HCT116 (cell line): ENCODE measurements at regions not wholly inside any gene's neighbourhood (a gene's known extent, or its start where the extent isn't known, plus 50 kb on each side); places are given as distances from the start of the nearest gene placed in this dataset.

Source experiments
- ATAC-seq: fragments of 200-7000 bp; cut with Tn5 transposase; 2 replicates; pipeline ENCODE4 v1.9.1; 2020; ENCODE audit warnings: mild to moderate bottlenecking, moderate library complexity
- BruUV-seq: library from RNA; stranded (reverse); fragments of 400-500 nt; replicated peaks from 2 replicates; lab custom pipeline; 2021; lab: Mats Ljungman, UMichigan
- CTCF ChIA-PET: fragments of 300-600 bp; sonication (Branson Sonifier 250); formaldehyde crosslinking; loops from one replicate; lab custom pipeline; 2021; ENCODE audit warnings: antibody characterized with exemption; lab: Charles Lee
- POLR2A ChIA-PET: fragments of 300-600, 350-600 bp; sonication (Branson Sonifier 250); formaldehyde crosslinking; loops from one replicate; lab custom pipeline; 2021; ENCODE audit warnings: antibody characterized with exemption; lab: Charles Lee
- RAD21 ChIA-PET, 2 experiments: fragments of 300-600 bp; sonication (Branson Sonifier 250); formaldehyde crosslinking; loops; one replicate each; lab custom pipeline; 2023; ENCODE audit warnings: low total read pairs in 2 of 2; ENCODE audit not compliant: uncharacterized antibody in 2 of 2, unreplicated experiment in 2 of 2, low non-redundant PET in 1 of 2; lab: Charles Lee
- DNase-seq: peaks from one replicate; pipeline ENCODE4 v3.0.0-alpha.2; 2010; ENCODE audit warnings: low read depth, low spot score
- H2AFZ ChIP-seq: fragments of 200-600 bp; shearing (Covaris generic), sonication (generic); 2 replicates; pipeline ENCODE4 v1.6.1; 2017; ENCODE audit warnings: low read depth, mixed run types, mixed read lengths, antibody characterized with exemption, low read length; ENCODE audit not compliant: poor library complexity, severe bottlenecking
- H3K27ac ChIP-seq: 2 replicates; pipeline ENCODE4 v1.5.1; 2012; ENCODE audit warnings: low read depth, low read length
- H3K27me3 ChIP-seq: fragments of 200-600 bp; sonication (generic); 2 replicates; pipeline ENCODE4 v1.6.1; 2016; ENCODE audit warnings: mixed run types, low read length, mixed read lengths; ENCODE audit not compliant: insufficient read depth
- H3K36me3 ChIP-seq, 2 experiments: fragments of 200-500 bp in 1 of 2; fragments of 200-600 bp in 1 of 2; sonication (Bioruptor generic) in 1 of 2; sonication (generic) in 1 of 2; 2 replicates each; pipeline versions ENCODE4 v1.5.1 to v1.6.1; 2014 to 2016; ENCODE audit warnings: low read length in 2 of 2, inconsistent platforms in 1 of 2, mixed read lengths in 1 of 2, mixed run types in 1 of 2; ENCODE audit not compliant: insufficient read depth in 2 of 2, control insufficient read depth in 1 of 2
- H3K4me1 ChIP-seq, 2 experiments: fragments of 200-600 bp in 1 of 2; sonication (generic) in 1 of 2; 2 replicates each; pipeline versions ENCODE4 v1.5.1 to v1.6.1; 2012 to 2017; ENCODE audit warnings: low read length in 2 of 2, inconsistent platforms in 1 of 2, mild to moderate bottlenecking in 1 of 2, mixed read lengths in 1 of 2, mixed run types in 1 of 2, moderate library complexity in 1 of 2; ENCODE audit not compliant: insufficient read depth in 2 of 2, control insufficient read depth in 1 of 2
- H3K4me2 ChIP-seq: fragments of 200-600 bp; sonication (generic); 2 replicates; pipeline ENCODE4 v1.6.1; 2017; ENCODE audit warnings: mixed run types, low read length, mixed read lengths
- H3K4me3 ChIP-seq, 2 experiments: fragments of 200-600 bp in 1 of 2; sonication (generic) in 1 of 2; replicated peaks in 1 of 2; 2 replicates each; pipeline ENCODE4 v1.5.1; 2011 to 2016; ENCODE audit warnings: low read length in 2 of 2, control low read depth in 1 of 2, low read depth in 1 of 2, mild to moderate bottlenecking in 1 of 2, mixed read lengths in 1 of 2, mixed run types in 1 of 2
- H3K79me2 ChIP-seq: fragments of 200-600 bp; sonication (generic); 2 replicates; pipeline ENCODE4 v1.6.1; 2017; ENCODE audit warnings: mild to moderate bottlenecking, mixed run types, low read length, moderate library complexity, mixed read lengths; ENCODE audit not compliant: insufficient read depth
- H3K9ac ChIP-seq: fragments of 200-600 bp; sonication (generic); 2 replicates; pipeline ENCODE4 v1.6.1; 2016; ENCODE audit warnings: low read length, mixed read lengths
- H3K9me2 ChIP-seq: fragments of 200-600 bp; sonication (generic), shearing (Covaris generic); 2 replicates; pipeline ENCODE4 v1.6.1; 2017; ENCODE audit warnings: mixed run types, mild to moderate bottlenecking, moderate library complexity; ENCODE audit not compliant: insufficient read depth
- H3K9me3 ChIP-seq, 2 experiments: fragments of 200-500 bp in 1 of 2; fragments of 200-600 bp in 1 of 2; sonication (Bioruptor generic) in 1 of 2; sonication (generic) in 1 of 2; 2 replicates each; pipeline ENCODE4 v1.6.1; 2014 to 2017; ENCODE audit warnings: low read length in 2 of 2, mixed read lengths in 2 of 2, inconsistent platforms in 1 of 2, low read depth in 1 of 2, mild to moderate bottlenecking in 1 of 2, mixed run types in 1 of 2, moderate library complexity in 1 of 2; ENCODE audit not compliant: control insufficient read depth in 1 of 2, insufficient read depth in 1 of 2
- H4K20me1 ChIP-seq: fragments of 200-600 bp; sonication (generic), shearing (Covaris generic); 2 replicates; pipeline ENCODE4 v1.6.1; 2017; ENCODE audit warnings: mixed run types, mild to moderate bottlenecking, moderate library complexity; ENCODE audit not compliant: insufficient read depth
- EGR1 ChIP-seq: IDR thresholded peaks from 2 replicates; pipeline ENCODE4 v1.6.1; 2012; ENCODE audit warnings: low read depth
- ELF1 ChIP-seq: IDR thresholded peaks from 2 replicates; pipeline ENCODE4 v1.6.1; 2012; ENCODE audit warnings: low read depth, borderline replicate concordance
- EZH2 ChIP-seq: fragments of 200-600 bp; sonication (generic); IDR thresholded peaks from 2 replicates; pipeline ENCODE4 v1.6.1; 2017; ENCODE audit warnings: antibody characterized with exemption, mixed run types
- ZNF274 ChIP-seq: fragments of 200-500 bp; sonication (Bioruptor generic); IDR thresholded peaks from 2 replicates; pipeline ENCODE4 v1.6.1; 2014; ENCODE audit warnings: mild to moderate bottlenecking, low read depth, low read length, inconsistent platforms
- intact Hi-C: fragments of 100-400 bp; cut with micrococcal nuclease; formaldehyde crosslinking; loops from 2 replicates; pipeline ENCODE4 v1.10.0; 2022
- TF ChIP-seq, protein P1 (sequence below), 3 experiments: fragments of 200-600 bp in 1 of 3; sonication (generic) in 1 of 3; IDR thresholded peaks in 2 of 3; conservative IDR thresholded peaks in 1 of 3; 2 replicates each; pipeline ENCODE4 v1.5.1; 2012 to 2017; ENCODE audit warnings: low read depth in 2 of 3, low read length in 2 of 3, antibody characterized with exemption in 1 of 3, borderline replicate concordance in 1 of 3, control low read depth in 1 of 3, mild to moderate bottlenecking in 1 of 3, mixed read lengths in 1 of 3, mixed run types in 1 of 3, moderate library complexity in 1 of 3; ENCODE audit not compliant: insufficient read depth in 1 of 3
- TF ChIP-seq, protein P2 (sequence below): IDR thresholded peaks from 2 replicates; pipeline ENCODE4 v1.6.1; 2012
- TF ChIP-seq, protein P3 (sequence below): IDR thresholded peaks from 2 replicates; pipeline ENCODE4 v1.6.1; 2012

DNA sequence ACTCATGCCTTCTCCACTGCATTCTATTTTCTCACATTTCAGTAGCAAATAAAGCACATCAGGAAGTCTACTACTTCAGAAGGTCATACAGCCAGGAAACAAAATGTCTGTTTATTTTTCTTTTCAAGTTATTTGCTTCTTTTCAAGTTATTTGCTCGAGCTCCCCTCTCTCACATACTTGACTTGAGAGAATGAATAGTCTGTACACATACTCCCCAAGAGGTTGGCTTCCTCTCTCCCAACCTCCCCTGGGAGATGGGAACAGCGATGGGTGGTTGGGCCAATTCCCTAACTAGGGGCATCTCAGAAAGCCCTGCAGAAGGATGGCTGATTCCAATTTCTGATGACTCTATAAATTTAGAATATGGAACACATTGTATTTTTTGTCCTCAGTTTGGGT lies 64.7 kb upstream of the PTPN13 start:
- RAD21 ChIA-PET, result no interaction called here
- H3K4me3 ChIP-seq, result no peak overlapping the region
- intact Hi-C loops, result no loop called here
- TF ChIP-seq EGR1 (no peak), ZNF274 (no peak), ELF1 (no peak)
- TF ChIP-seq, protein P1, sequence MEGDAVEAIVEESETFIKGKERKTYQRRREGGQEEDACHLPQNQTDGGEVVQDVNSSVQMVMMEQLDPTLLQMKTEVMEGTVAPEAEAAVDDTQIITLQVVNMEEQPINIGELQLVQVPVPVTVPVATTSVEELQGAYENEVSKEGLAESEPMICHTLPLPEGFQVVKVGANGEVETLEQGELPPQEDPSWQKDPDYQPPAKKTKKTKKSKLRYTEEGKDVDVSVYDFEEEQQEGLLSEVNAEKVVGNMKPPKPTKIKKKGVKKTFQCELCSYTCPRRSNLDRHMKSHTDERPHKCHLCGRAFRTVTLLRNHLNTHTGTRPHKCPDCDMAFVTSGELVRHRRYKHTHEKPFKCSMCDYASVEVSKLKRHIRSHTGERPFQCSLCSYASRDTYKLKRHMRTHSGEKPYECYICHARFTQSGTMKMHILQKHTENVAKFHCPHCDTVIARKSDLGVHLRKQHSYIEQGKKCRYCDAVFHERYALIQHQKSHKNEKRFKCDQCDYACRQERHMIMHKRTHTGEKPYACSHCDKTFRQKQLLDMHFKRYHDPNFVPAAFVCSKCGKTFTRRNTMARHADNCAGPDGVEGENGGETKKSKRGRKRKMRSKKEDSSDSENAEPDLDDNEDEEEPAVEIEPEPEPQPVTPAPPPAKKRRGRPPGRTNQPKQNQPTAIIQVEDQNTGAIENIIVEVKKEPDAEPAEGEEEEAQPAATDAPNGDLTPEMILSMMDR (IDR thresholded peaks at IDR 0.05 in 2 of 3, conservative IDR thresholded peaks at IDR 0.05 in 1 of 3; ENCODE audit: borderline replicate concordance in 1 of 3, insufficient read depth in 1 of 3, low read depth in 2 of 3, low read length in 2 of 3), result no peak
- TF ChIP-seq, all 23 proteins: peak for 0
- peaks cover 3% of the 10 kb centered on the region; the same call in 1 of the 2 replicates for H3K9me2 ChIP-seq
- H3K9me3 ChIP-seq, result no peaks in the 10 kb centered on the region
- ChIA-PET CTCF (interaction anchor here (1.3 kb wide), 1 partner anchor 30 kb away, joined by 3 read pairs; no protein-coding TSS in a partner anchor), POLR2A (no interaction called here)
- no peaks in the 10 kb centered on the region for H3K36me3 ChIP-seq
- BruUV-seq, result no TSS peak
- H3K4me1 ChIP-seq, result no peaks in the 10 kb centered on the region
- ATAC-seq (no peak), DNase-seq (no peak)
- H3K79me2 ChIP-seq, result no peaks in the 10 kb centered on the region
- H2AFZ ChIP-seq, result no peak overlapping the region
- no peaks in the 10 kb centered on the region for H3K27me3 ChIP-seq
- no peak overlapping the region for H3K9ac ChIP-seq
- no peak overlapping the region for H3K4me2 ChIP-seq
- H3K27ac ChIP-seq, result no peak overlapping the region
- H4K20me1 ChIP-seq, result no peaks in the 10 kb centered on the region

DNA sequence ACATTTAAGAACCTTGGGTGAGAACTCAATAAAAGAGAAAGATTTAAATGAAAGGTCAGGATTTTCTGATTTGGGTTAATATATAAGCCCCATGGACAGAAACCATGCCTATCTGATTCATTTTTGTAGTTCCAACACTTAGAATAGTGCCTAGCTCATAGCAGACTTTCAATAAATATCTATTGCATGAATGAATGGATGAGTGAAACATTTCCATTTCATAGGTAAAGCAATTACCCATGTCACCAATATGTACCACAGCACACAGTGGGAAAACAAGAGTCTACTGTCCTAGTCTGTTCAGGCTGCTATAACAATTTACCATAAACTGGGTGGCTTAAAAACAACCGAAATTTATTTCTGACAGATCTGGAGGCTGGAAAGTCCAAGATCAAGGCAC lies 63.9 kb upstream of the PTPN13 start:
- ChIA-PET CTCF (interaction anchor here (1.3 kb wide), 1 partner anchor 31 kb away, joined by 3 read pairs; no protein-coding TSS in a partner anchor), POLR2A (no interaction called here), RAD21 (no interaction called here)
- peaks cover 3% of the 10 kb centered on the region; the same call in 1 of the 2 replicates for H3K9me2 ChIP-seq
- BruUV-seq, result no TSS peak
- no peaks in the 10 kb centered on the region for H3K79me2 ChIP-seq
- no peaks in the 10 kb centered on the region for H4K20me1 ChIP-seq
- intact Hi-C loops, result no loop called here
- H3K4me3 ChIP-seq, result no peak overlapping the region
- no peak overlapping the region for H2AFZ ChIP-seq
- H3K4me2 ChIP-seq, result no peak overlapping the region
- TF ChIP-seq EZH2, result no peak
- TF ChIP-seq, protein P2, sequence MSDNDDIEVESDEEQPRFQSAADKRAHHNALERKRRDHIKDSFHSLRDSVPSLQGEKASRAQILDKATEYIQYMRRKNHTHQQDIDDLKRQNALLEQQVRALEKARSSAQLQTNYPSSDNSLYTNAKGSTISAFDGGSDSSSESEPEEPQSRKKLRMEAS, result no peak
- TF ChIP-seq, protein P3, sequence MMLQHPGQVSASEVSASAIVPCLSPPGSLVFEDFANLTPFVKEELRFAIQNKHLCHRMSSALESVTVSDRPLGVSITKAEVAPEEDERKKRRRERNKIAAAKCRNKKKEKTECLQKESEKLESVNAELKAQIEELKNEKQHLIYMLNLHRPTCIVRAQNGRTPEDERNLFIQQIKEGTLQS, result no peak
- no peak for TF ChIP-seq ZNF274
- no peaks in the 10 kb centered on the region for H3K36me3 ChIP-seq
- H3K9me3 ChIP-seq, result no peaks in the 10 kb centered on the region
- no peaks in the 10 kb centered on the region for H3K4me1 ChIP-seq
- ATAC-seq (no peak), DNase-seq (no peak)
- H3K27ac ChIP-seq, result no peak overlapping the region
- H3K9ac ChIP-seq, result no peak overlapping the region
- H3K27me3 ChIP-seq, result no peaks in the 10 kb centered on the region
